Transverse colon (tissue), 4 donors: ENCODE measurements at regions not wholly inside any gene's neighbourhood (a gene's known extent, or its start where the extent isn't known, plus 50 kb on each side); places are given as distances from the start of the nearest gene placed in this dataset.

ENCODE experiments used
- CTCF ChIP-seq, 5 experiments: fragments of 200-600 bp in 3 of 5; fragments of 450-650 bp in 2 of 5; sonication (generic) in 3 of 5; IDR thresholded peaks; 1 replicate in 2 of 5; 2 replicates in 3 of 5; pipeline ENCODE4 v1.5.1; 2016 to 2017; ENCODE audit warnings: antibody characterized with exemption in 5 of 5, inconsistent platforms in 3 of 5, mild to moderate bottlenecking in 2 of 5, moderate library complexity in 1 of 5
- POLR2A ChIP-seq: fragments of 450-650 bp; IDR thresholded peaks from one replicate; pipeline ENCODE4 v1.6.1; 2016; ENCODE audit warnings: antibody characterized with exemption, mild to moderate bottlenecking, moderate library complexity
- POLR2AphosphoS5 ChIP-seq, 3 donors: sonication (generic); formaldehyde crosslinking; IDR thresholded peaks; one replicate each; pipeline ENCODE4 v1.6.1; 2016; ENCODE audit warnings: antibody characterized with exemption in 3 of 3

GRCh38 chr11:24124876-24125275 lies 372.0 kb upstream of the LUZP2 start:
- TF ChIP-seq POLR2AphosphoS5 (IDR thresholded peaks at IDR 0.05) (no peak), CTCF (IDR thresholded peaks at IDR 0.05) (no peak), POLR2A (no peak)
